Activated T-helper 1 cell treated with anti-CD3 and anti-CD28 coated beads, Interleukin-12 subunit alpha, Interleukin-12 subunit beta, Interleukin-2, Interleukin-4 antibody, amounts not matched to agents 30 ng/mL and 10 ng/mL and 1 ng/mL, durations not matched to agents 14 hours and 24 hours and 36 hours (primary cell): ENCODE measurements at regions not wholly inside any gene's neighbourhood (a gene's known extent, or its start where the extent isn't known, plus 50 kb on each side); places are given as distances from the start of the nearest gene placed in this dataset.

ENCODE experiments used
- DNase-seq: peaks from one replicate; pipeline ENCODE4 v3.0.0; 2021; ENCODE audit warnings: low spot score
- H3K27ac Mint-ChIP-seq: one replicate; pipeline ENCODE4 v1.8.0; 2021; ENCODE audit warnings: mild to moderate bottlenecking, mixed read lengths
- H3K27me3 Mint-ChIP-seq: one replicate; pipeline ENCODE4 v1.8.0; 2022; ENCODE audit warnings: mild to moderate bottlenecking, moderate library complexity, mixed read lengths; ENCODE audit not compliant: insufficient read depth
- H3K36me3 Mint-ChIP-seq: one replicate; pipeline ENCODE4 v1.8.0; 2021; ENCODE audit warnings: low read depth, mixed read lengths
- H3K4me1 Mint-ChIP-seq: one replicate; pipeline ENCODE4 v1.8.0; 2021; ENCODE audit warnings: low read depth, mixed read lengths
- H3K4me3 Mint-ChIP-seq: one replicate; pipeline ENCODE4 v1.8.0; 2021; ENCODE audit warnings: mild to moderate bottlenecking, moderate library complexity, mixed read lengths
- H3K9me3 Mint-ChIP-seq: one replicate; pipeline ENCODE4 v1.8.0; 2021; ENCODE audit warnings: mixed read lengths
- intact Hi-C: fragments of 100-400 bp; cut with micrococcal nuclease; formaldehyde crosslinking; loops from one replicate; pipeline ENCODE4 v1.15.1; 2024

- no peak for DNase-seq
- no peaks in the 10 kb centered on the region for H3K9me3 Mint-ChIP-seq
- H3K36me3 Mint-ChIP-seq: no peaks in the 10 kb centered on the region
- intact Hi-C loops: no loop called here
- H3K27me3 Mint-ChIP-seq: no peaks in the 10 kb centered on the region
- H3K4me3 Mint-ChIP-seq: no peak overlapping the region
- H3K4me1 Mint-ChIP-seq: no peaks in the 10 kb centered on the region
- no peak overlapping the region for H3K27ac Mint-ChIP-seq
Measured at GRCh38 chr5:167710444-167711073, 580.9 kb upstream of the WWC1 start.

- DNase-seq: no peak
- Mint-ChIP-seq H3K4me3 (no peak overlapping the region), H3K36me3 (no peaks in the 10 kb centered on the region), H3K4me1 (no peaks in the 10 kb centered on the region), H3K27ac (no peak overlapping the region), H3K27me3 (no peaks in the 10 kb centered on the region), H3K9me3 (no peaks in the 10 kb centered on the region)
- intact Hi-C loops: no loop called here
Measured at GRCh38 chr5:167712986-167713585, 578.4 kb upstream of the WWC1 start.

GRCh38 chr5:167713896-167714295 is 577.5 kb upstream of the WWC1 start:
- H3K36me3 Mint-ChIP-seq: no peaks in the 10 kb centered on the region
- no peaks in the 10 kb centered on the region for H3K9me3 Mint-ChIP-seq
- no peak for DNase-seq
- H3K4me3 Mint-ChIP-seq: no peak overlapping the region
- no peaks in the 10 kb centered on the region for H3K4me1 Mint-ChIP-seq
- no peak overlapping the region for H3K27ac Mint-ChIP-seq
- H3K27me3 Mint-ChIP-seq: no peaks in the 10 kb centered on the region
- intact Hi-C loops: no loop called here

- no peaks in the 10 kb centered on the region for H3K9me3 Mint-ChIP-seq
- H3K27ac Mint-ChIP-seq: no peak overlapping the region
- H3K27me3 Mint-ChIP-seq: no peaks in the 10 kb centered on the region
- H3K4me3 Mint-ChIP-seq: no peak overlapping the region
- H3K36me3 Mint-ChIP-seq: no peaks in the 10 kb centered on the region
- intact Hi-C loops: no loop called here
- H3K4me1 Mint-ChIP-seq: no peaks in the 10 kb centered on the region
- DNase-seq: no peak
Measured at GRCh38 chr5:167716126-167716775, 575.2 kb upstream of the WWC1 start.

- no peaks in the 10 kb centered on the region for H3K9me3 Mint-ChIP-seq
- DNase-seq: no peak
- H3K27me3 Mint-ChIP-seq: no peaks in the 10 kb centered on the region
- no peak overlapping the region for H3K27ac Mint-ChIP-seq
- no peak overlapping the region for H3K4me3 Mint-ChIP-seq
- intact Hi-C loops: no loop called here
- peaks cover 6% of the 10 kb centered on the region for H3K4me1 Mint-ChIP-seq
- no peaks in the 10 kb centered on the region for H3K36me3 Mint-ChIP-seq
Measured at GRCh38 chr5:167720259-167720658, 571.2 kb upstream of the WWC1 start.

GRCh38 chr5:167720676-167721260 is 570.7 kb upstream of the WWC1 start:
- no peaks in the 10 kb centered on the region for H3K36me3 Mint-ChIP-seq
- no peak for DNase-seq
- peaks cover 6% of the 10 kb centered on the region for H3K4me1 Mint-ChIP-seq
- intact Hi-C loops: no loop called here
- H3K4me3 Mint-ChIP-seq: no peak overlapping the region
- H3K9me3 Mint-ChIP-seq: no peaks in the 10 kb centered on the region
- H3K27me3 Mint-ChIP-seq: no peaks in the 10 kb centered on the region
- H3K27ac Mint-ChIP-seq: no peak overlapping the region

GRCh38 chr5:167721926-167722440 is 569.5 kb upstream of the WWC1 start:
- DNase-seq: no peak
- H3K4me1 Mint-ChIP-seq: peaks cover 6% of the 10 kb centered on the region
- H3K9me3 Mint-ChIP-seq: no peaks in the 10 kb centered on the region
- intact Hi-C loops: loop anchor here (2.0 kb wide), 1 partner anchor 325 kb away; no protein-coding TSS in a partner anchor
- H3K4me3 Mint-ChIP-seq: no peak overlapping the region
- H3K27ac Mint-ChIP-seq: no peak overlapping the region
- no peaks in the 10 kb centered on the region for H3K27me3 Mint-ChIP-seq
- H3K36me3 Mint-ChIP-seq: no peaks in the 10 kb centered on the region

- peaks cover 6% of the 10 kb centered on the region for H3K4me1 Mint-ChIP-seq
- no peak overlapping the region for H3K4me3 Mint-ChIP-seq
- H3K27me3 Mint-ChIP-seq: no peaks in the 10 kb centered on the region
- DNase-seq: peak; percentile 30
- intact Hi-C loops: loop anchor here (1.0 to 2.0 kb wide), 2 partner anchors 323 to 496 kb away; no protein-coding TSS in a partner anchor
- H3K9me3 Mint-ChIP-seq: no peaks in the 10 kb centered on the region
- H3K27ac Mint-ChIP-seq: no peak overlapping the region
- H3K36me3 Mint-ChIP-seq: no peaks in the 10 kb centered on the region
Measured at GRCh38 chr5:167723254-167723871, 568.1 kb upstream of the WWC1 start.

- H3K4me3 Mint-ChIP-seq: no peak overlapping the region
- intact Hi-C loops: no loop called here
Measured at GRCh38 chr5:167725264-167725663, 566.2 kb upstream of the WWC1 start.

GRCh38 chr5:167725741-167726140 is 565.7 kb upstream of the WWC1 start:
- no peaks in the 10 kb centered on the region for H3K9me3 Mint-ChIP-seq
- H3K27me3 Mint-ChIP-seq: no peaks in the 10 kb centered on the region
- no peak overlapping the region for H3K27ac Mint-ChIP-seq
- no peak overlapping the region for H3K4me3 Mint-ChIP-seq
- no peak for DNase-seq
- intact Hi-C loops: no loop called here
- H3K36me3 Mint-ChIP-seq: no peaks in the 10 kb centered on the region
- H3K4me1 Mint-ChIP-seq: peaks cover 6% of the 10 kb centered on the region

More at GRCh38 chr5:167725264-167725663, 566.2 kb upstream of the WWC1 start:
- Mint-ChIP-seq H3K4me1 (peaks cover 6% of the 10 kb centered on the region), H3K9me3 (no peaks in the 10 kb centered on the region), H3K27ac (no peak overlapping the region), H3K27me3 (no peaks in the 10 kb centered on the region), H3K36me3 (no peaks in the 10 kb centered on the region)
- DNase-seq: no peak

- Mint-ChIP-seq H3K27me3 (no peaks in the 10 kb centered on the region), H3K36me3 (no peaks in the 10 kb centered on the region), H3K4me1 (peaks cover 6% of the 10 kb centered on the region), H3K27ac (no peak overlapping the region), H3K4me3 (no peak overlapping the region), H3K9me3 (no peaks in the 10 kb centered on the region)
- intact Hi-C loops: no loop called here
- no peak for DNase-seq
Measured at GRCh38 chr5:167726642-167727041, 564.8 kb upstream of the WWC1 start.

GRCh38 chr5:167730121-167730520 is 561.3 kb upstream of the WWC1 start:
- Mint-ChIP-seq H3K4me1 (no peaks in the 10 kb centered on the region), H3K4me3 (no peak overlapping the region), H3K27me3 (no peaks in the 10 kb centered on the region), H3K36me3 (no peaks in the 10 kb centered on the region), H3K27ac (no peak overlapping the region), H3K9me3 (no peaks in the 10 kb centered on the region)
- DNase-seq: no peak
- intact Hi-C loops: no loop called here

GRCh38 chr5:167730656-167731055 is 560.8 kb upstream of the WWC1 start:
- no peaks in the 10 kb centered on the region for H3K27me3 Mint-ChIP-seq
- H3K4me1 Mint-ChIP-seq: no peaks in the 10 kb centered on the region
- no peaks in the 10 kb centered on the region for H3K9me3 Mint-ChIP-seq
- no peak overlapping the region for H3K27ac Mint-ChIP-seq
- DNase-seq: no peak
- no peaks in the 10 kb centered on the region for H3K36me3 Mint-ChIP-seq
- no peak overlapping the region for H3K4me3 Mint-ChIP-seq
- intact Hi-C loops: no loop called here
